Lung (tissue), 11 donors: ENCODE measurements at regions not wholly inside any gene's neighbourhood (a gene's known extent, or its start where the extent isn't known, plus 50 kb on each side); places are given as distances from the start of the nearest gene placed in this dataset.
"Not testable (repeated sequence)": the region's sequence is repeated elsewhere in the genome, so short reads cannot be mapped to it uniquely, and the experiment has no call there.

Experiments used
- ATAC-seq: fragments of 200-7000 bp; cut with Tn5 transposase; one replicate; pipeline ENCODE4 v1.9.1; 2020; ENCODE audit warnings: moderate number of reproducible peaks; ENCODE audit not compliant: insufficient read depth, low FRiP score
- DNase-seq, 3 donors: peaks; one replicate each; pipeline ENCODE4 v3.0.0-alpha.2; 2013 to 2017
- H3K27ac ChIP-seq, 2 donors: one replicate each; pipeline ENCODE4 v1.5.1; 2013; ENCODE audit warnings: mild to moderate bottlenecking in 2 of 2, moderate library complexity in 2 of 2, control low read depth in 1 of 2, inconsistent platforms in 1 of 2, low read depth in 1 of 2, low read length in 1 of 2
- H3K27me3 ChIP-seq, 3 donors: one replicate each; pipeline ENCODE4 v1.5.1; 2013; ENCODE audit warnings: low read length in 2 of 3; ENCODE audit not compliant: control insufficient read depth in 3 of 3, insufficient read depth in 3 of 3
- H3K36me3 ChIP-seq, 4 donors: one replicate each; pipeline ENCODE4 v1.5.1; 2013; ENCODE audit warnings: low read length in 4 of 4, mild to moderate bottlenecking in 1 of 4, moderate library complexity in 1 of 4; ENCODE audit not compliant: control insufficient read depth in 4 of 4, insufficient read depth in 4 of 4
- H3K4me1 ChIP-seq, 5 donors: one replicate each; pipeline ENCODE4 v1.5.1; 2013; ENCODE audit warnings: low read length in 5 of 5, mild to moderate bottlenecking in 2 of 5, moderate library complexity in 1 of 5; ENCODE audit not compliant: control insufficient read depth in 5 of 5, insufficient read depth in 5 of 5
- H3K4me3 ChIP-seq: one replicate; pipeline ENCODE4 v1.5.1; 2013; ENCODE audit warnings: mild to moderate bottlenecking, control low read depth, moderate library complexity
- H3K9ac ChIP-seq, 2 donors: one replicate each; pipeline ENCODE4 v1.5.1; 2013; ENCODE audit warnings: low read length in 2 of 2, control low read depth in 1 of 2; ENCODE audit not compliant: insufficient read depth in 1 of 2
- H3K9me3 ChIP-seq, 4 donors: one replicate each; pipeline ENCODE4 v1.5.1; 2013; ENCODE audit warnings: low read length in 3 of 4, mild to moderate bottlenecking in 1 of 4, moderate library complexity in 1 of 4; ENCODE audit not compliant: control insufficient read depth in 4 of 4, insufficient read depth in 3 of 4
- CTCF ChIP-seq: IDR thresholded peaks from 2 replicates; pipeline ENCODE4 v1.5.1; 2012; ENCODE audit warnings: mild to moderate bottlenecking; ENCODE audit errors: control extremely low read depth, extremely low read depth
- WGBS, 2 donors: extraction: QIAGEN DNeasy Blood & Tissue Kit; methylation state at CpG; one replicate each; pipeline ENCODE4 v1.1.7; 2013; 5-methylcytosine and 5-hydroxymethylcytosine counted together
- donor health status: control.
- donor health status: control.
- donor health status: Bipolar disorder and iron deficiency.
- donor health status: healthy.
- donor health status: DM: yes; HTN: yes; CAD: no.

- Histone ChIP-seq H3K9me3 (no peaks in the 10 kb centered on the region), H3K36me3 (no peaks in the 10 kb centered on the region), H3K27me3 (no peaks in the 10 kb centered on the region), H3K4me1 (no peaks in the 10 kb centered on the region), H3K27ac (no peak overlapping the region), H3K4me3 (no peak overlapping the region), H3K9ac (no peak overlapping the region)
- no peak for ATAC-seq
- WGBS, 2 donors = 64% methylated on average over 1 of the region's 1 CpG
- no peak for TF ChIP-seq CTCF
- DNase-seq = no peak
These were observed 346.3 kb downstream of the TECRL start for GRCh38 chr4:64062991-64063390.

GRCh38 chr4:64037033-64037432, 372.2 kb downstream of the TECRL start:
- H3K27me3 ChIP-seq, H3K4me3 ChIP-seq, DNase-seq, H3K27ac ChIP-seq, H3K4me1 ChIP-seq, H3K36me3 ChIP-seq, H3K9me3 ChIP-seq, H3K9ac ChIP-seq, ATAC-seq: not testable (repeated sequence)
- WGBS, 2 donors = 89 to 94% methylated on average over 23 of the region's 23 CpGs

- DNase-seq = no peak
- H3K9ac ChIP-seq = no peak overlapping the region
- H3K36me3 ChIP-seq = no peaks in the 10 kb centered on the region
- no peak overlapping the region for H3K4me3 ChIP-seq
- H3K9me3 ChIP-seq = no peaks in the 10 kb centered on the region
- H3K27me3 ChIP-seq = no peaks in the 10 kb centered on the region
- no peak for ATAC-seq
- H3K27ac ChIP-seq = no peak overlapping the region
- no peak for TF ChIP-seq CTCF
- H3K4me1 ChIP-seq = no peaks in the 10 kb centered on the region
These were observed 386.7 kb downstream of the TECRL start for GRCh38 chr4:64022560-64022959.

GRCh38 chr4:64016893-64017292, 392.4 kb downstream of the TECRL start:
- no peak for DNase-seq
- no peak overlapping the region for H3K4me3 ChIP-seq

More at GRCh38 chr4:64016893-64017292, 392.4 kb downstream of the TECRL start:
- Histone ChIP-seq H3K36me3 (no peaks in the 10 kb centered on the region), H3K4me1 (no peaks in the 10 kb centered on the region), H3K9ac (no peak overlapping the region), H3K9me3 (peaks cover 0 to 3% (median 0%) of the 10 kb centered on the region in 4 donors), H3K27me3 (no peaks in the 10 kb centered on the region), H3K27ac (no peak overlapping the region)
- no peak for TF ChIP-seq CTCF
- ATAC-seq = no peak
- 92 to 95% methylated on average over 11 of the region's 11 CpGs for WGBS, 2 donors
